WTC11 (cell line): ENCODE measurements at regions not wholly inside any gene's neighbourhood (a gene's known extent, or its start where the extent isn't known, plus 50 kb on each side); places are given as distances from the start of the nearest gene placed in this dataset.

ENCODE experiments used
- ATAC-seq: fragments of 200-7000 bp; cut with Tn5 transposase; 2 replicates; pipeline ENCODE4 v1.10.0; 2021; ENCODE audit warnings: mild to moderate bottlenecking, moderate library complexity
- CTCF ChIA-PET: fragments of 300-600 bp; sonication (Branson Sonifier 250); formaldehyde crosslinking; loops from one replicate; lab custom pipeline; 2021; ENCODE audit warnings: antibody characterized with exemption; lab: Charles Lee
- POLR2A ChIA-PET: fragments of 350-600 bp; sonication (Branson Sonifier 250); formaldehyde crosslinking; loops from one replicate; lab custom pipeline; 2021; ENCODE audit warnings: antibody characterized with exemption; lab: Charles Lee
- DNase-seq: peaks from one replicate; pipeline ENCODE4 v3.0.0; 2021; ENCODE audit warnings: low spot score
- H3K27ac Mint-ChIP-seq: 2 replicates; pipeline ENCODE4 v1.8.0; 2021; ENCODE audit warnings: mixed read lengths
- H3K27me3 Mint-ChIP-seq: 2 replicates; pipeline ENCODE4 v1.8.0; 2021; ENCODE audit warnings: low read depth, mild to moderate bottlenecking, moderate library complexity, mixed read lengths
- H3K36me3 Mint-ChIP-seq: 2 replicates; pipeline ENCODE4 v1.8.0; 2021; ENCODE audit warnings: mixed read lengths
- H3K4me1 Mint-ChIP-seq: 2 replicates; pipeline ENCODE4 v1.8.0; 2022; ENCODE audit warnings: mixed read lengths
- H3K4me3 Mint-ChIP-seq: 2 replicates; pipeline ENCODE4 v1.8.0; 2021; ENCODE audit warnings: mild to moderate bottlenecking, moderate library complexity, mixed read lengths
- H3K9me3 Mint-ChIP-seq: 2 replicates; pipeline ENCODE4 v1.8.0; 2021; ENCODE audit warnings: mixed read lengths
- ATF1 ChIP-seq: sonication (generic); formaldehyde crosslinking; IDR thresholded peaks from 2 replicates; pipeline ENCODE4 v1.8.1; 2023; ENCODE audit warnings: mild to moderate bottlenecking, moderate library complexity, missing genetic modification reagents
- CBFB ChIP-seq: sonication (generic); formaldehyde crosslinking; IDR thresholded peaks from 2 replicates; pipeline ENCODE4 v1.8.1; 2022; ENCODE audit warnings: mild to moderate bottlenecking, low read depth, missing genetic modification reagents
- EMX1 ChIP-seq: fragments of 250-450 bp; sonication (Bioruptor Pico); IDR thresholded peaks from 2 replicates; pipeline ENCODE4 v1.8.0; 2021; ENCODE audit warnings: mild to moderate bottlenecking
- ERG ChIP-seq: fragments of 250-450 bp; sonication (Bioruptor Pico); IDR thresholded peaks from 2 replicates; pipeline ENCODE4 v1.8.0; 2021; ENCODE audit warnings: mild to moderate bottlenecking
- FOXP1 ChIP-seq: sonication (generic); formaldehyde crosslinking; IDR thresholded peaks from 2 replicates; pipeline ENCODE4 v1.8.0; 2022; ENCODE audit warnings: missing genetic modification reagents, mild to moderate bottlenecking, moderate library complexity, borderline replicate concordance
- KAT7 ChIP-seq: sonication (generic); formaldehyde crosslinking; IDR thresholded peaks from 2 replicates; pipeline ENCODE4 v1.8.1; 2023; ENCODE audit warnings: missing genetic modification reagents, mild to moderate bottlenecking, borderline replicate concordance
- MXD4 ChIP-seq: fragments of 250-450 bp; sonication (Bioruptor Pico); IDR thresholded peaks from 2 replicates; pipeline ENCODE4 v1.8.0; 2021; ENCODE audit warnings: mild to moderate bottlenecking, moderate library complexity, borderline replicate concordance
- NFE2L1 ChIP-seq: sonication (generic); formaldehyde crosslinking; IDR thresholded peaks from 2 replicates; pipeline ENCODE4 v1.8.1; 2023; ENCODE audit warnings: missing genetic modification reagents
- SOX15 ChIP-seq: fragments of 250-450 bp; sonication (Bioruptor Pico); IDR thresholded peaks from 2 replicates; pipeline ENCODE4 v1.9.0; 2021; ENCODE audit warnings: mild to moderate bottlenecking
- TF ChIP-seq, protein P1 (sequence below): sonication (generic); formaldehyde crosslinking; IDR thresholded peaks from 2 replicates; pipeline ENCODE4 v1.8.0; 2023; ENCODE audit warnings: missing genetic modification reagents
- TF ChIP-seq, protein P2 (sequence below): sonication (generic); formaldehyde crosslinking; conservative IDR thresholded peaks from 2 replicates; pipeline ENCODE4 v1.8.1; 2022; ENCODE audit warnings: mild to moderate bottlenecking, missing genetic modification reagents

DNA sequence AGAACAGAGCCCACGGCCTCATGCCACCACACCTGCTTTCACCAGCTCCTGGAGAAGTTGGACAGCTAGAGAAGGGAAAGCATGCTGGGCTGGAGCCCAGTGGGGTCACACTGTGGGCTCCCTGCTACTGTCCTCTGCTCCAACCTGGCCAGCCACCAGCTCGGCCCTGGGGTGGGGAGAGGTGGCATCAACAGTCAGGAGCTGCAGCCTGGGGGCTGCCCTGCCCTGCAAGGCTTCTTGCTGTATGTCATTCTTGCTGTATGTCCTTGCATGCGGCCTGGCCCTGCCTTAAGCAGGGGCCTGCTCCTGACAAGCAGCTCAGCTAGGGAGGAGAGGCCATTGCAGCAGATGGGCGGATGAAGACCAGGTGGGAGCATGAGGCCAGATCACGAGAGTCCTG is 50.7 kb upstream of the CCL2 start:
- TF ChIP-seq EMX1 (CRISPR knock-in tag) (no peak), KAT7 (CRISPR knock-in tag) (no peak), MXD4 (no peak), SOX15 (no peak), ERG (CRISPR knock-in tag) (no peak), ATF1 (CRISPR knock-in tag) (no peak), CBFB (CRISPR knock-in tag) (no peak), NFE2L1 (CRISPR knock-in tag) (no peak), FOXP1 (no peak)
- TF ChIP-seq, protein P1, sequence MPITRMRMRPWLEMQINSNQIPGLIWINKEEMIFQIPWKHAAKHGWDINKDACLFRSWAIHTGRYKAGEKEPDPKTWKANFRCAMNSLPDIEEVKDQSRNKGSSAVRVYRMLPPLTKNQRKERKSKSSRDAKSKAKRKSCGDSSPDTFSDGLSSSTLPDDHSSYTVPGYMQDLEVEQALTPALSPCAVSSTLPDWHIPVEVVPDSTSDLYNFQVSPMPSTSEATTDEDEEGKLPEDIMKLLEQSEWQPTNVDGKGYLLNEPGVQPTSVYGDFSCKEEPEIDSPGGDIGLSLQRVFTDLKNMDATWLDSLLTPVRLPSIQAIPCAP (CRISPR knock-in tag) = no peak
- TF ChIP-seq, protein P2, sequence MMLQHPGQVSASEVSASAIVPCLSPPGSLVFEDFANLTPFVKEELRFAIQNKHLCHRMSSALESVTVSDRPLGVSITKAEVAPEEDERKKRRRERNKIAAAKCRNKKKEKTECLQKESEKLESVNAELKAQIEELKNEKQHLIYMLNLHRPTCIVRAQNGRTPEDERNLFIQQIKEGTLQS (CRISPR knock-in tag) = no peak
- no peak overlapping the region for H3K27ac Mint-ChIP-seq

More for the DNA sequence above, 50.7 kb upstream of the CCL2 start:
- H3K27me3 Mint-ChIP-seq = peaks cover 11% of the 10 kb centered on the region
- H3K4me1 Mint-ChIP-seq = peaks cover 10% of the 10 kb centered on the region
- peaks cover 16% of the 10 kb centered on the region for H3K9me3 Mint-ChIP-seq
- CTCF ChIA-PET = interaction anchor here (0.9 to 8.6 kb wide), 3 partner anchors 33 to 156 kb away, joined by 3 to 346 read pairs (median 109); partner anchors contain the start of gene CCL1
- POLR2A ChIA-PET = no interaction called here
- peaks cover 4% of the 10 kb centered on the region; the same call in 1 of the 2 replicates for H3K36me3 Mint-ChIP-seq
- DNase-seq (no peak), ATAC-seq (no peak)
- H3K4me3 Mint-ChIP-seq = no peak overlapping the region
